ENCODE measurements at regions not wholly inside any gene's neighbourhood (a gene's known extent, or its start where the extent isn't known, plus 50 kb on each side); places are given as distances from the start of the nearest gene placed in this dataset.

- no peak for DNase-seq
- H4K20me1 ChIP-seq (ENCODE audit: insufficient read depth, low read depth, low read length), result no peaks in the 10 kb centered on the region
- no peak overlapping the region for H2AFZ ChIP-seq (ENCODE audit: low read length)
- H3K9ac ChIP-seq (ENCODE audit: low read length), result no peak overlapping the region
- no peak overlapping the region for H3K4me3 ChIP-seq (ENCODE audit: low read length)
- no peaks in the 10 kb centered on the region for H3K9me2 ChIP-seq (replicated peaks; ENCODE audit: insufficient read depth, low read length)
- H3K4me2 ChIP-seq (ENCODE audit: low read depth, low read length, poor library complexity, severe bottlenecking), result no peak overlapping the region
- H3K36me3 ChIP-seq (ENCODE audit: insufficient read depth, low read length), result no peaks in the 10 kb centered on the region
- no peaks in the 10 kb centered on the region for H3K9me3 ChIP-seq (ENCODE audit: low read length)
- no peaks in the 10 kb centered on the region for H3K4me1 ChIP-seq (ENCODE audit: low read length)
- no peaks in the 10 kb centered on the region for H3K79me2 ChIP-seq (ENCODE audit: low read length)
- no peak overlapping the region for H3K27ac ChIP-seq (ENCODE audit: low read length)
- no peaks in the 10 kb centered on the region for H3K27me3 ChIP-seq (ENCODE audit: low read length)
Observed at GRCh38 chr4:111037591-111038360, 414.9 kb upstream of the PITX2 start.

- Histone ChIP-seq H3K4me1 (ENCODE audit: low read length) (no peaks in the 10 kb centered on the region), H3K36me3 (ENCODE audit: insufficient read depth, low read length) (no peaks in the 10 kb centered on the region), H4K20me1 (ENCODE audit: insufficient read depth, low read depth, low read length) (no peaks in the 10 kb centered on the region), H2AFZ (ENCODE audit: low read length) (no peak overlapping the region), H3K4me3 (ENCODE audit: low read length) (no peak overlapping the region), H3K9me2 (replicated peaks; ENCODE audit: insufficient read depth, low read length) (0 out of 2 replicates have a peak, but pooled peaks cover 5% of the 10 kb centered on the region), H3K4me2 (ENCODE audit: low read depth, low read length, poor library complexity, severe bottlenecking) (no peak overlapping the region), H3K79me2 (ENCODE audit: low read length) (no peaks in the 10 kb centered on the region), H3K27me3 (ENCODE audit: low read length) (no peaks in the 10 kb centered on the region), H3K9ac (ENCODE audit: low read length) (no peak overlapping the region), H3K27ac (ENCODE audit: low read length) (no peak overlapping the region), H3K9me3 (ENCODE audit: low read length) (no peaks in the 10 kb centered on the region)
- no peak for DNase-seq
Observed at GRCh38 chr4:111040904-111041303, 418.0 kb upstream of the PITX2 start.

- H3K9me2 ChIP-seq (replicated peaks; ENCODE audit: insufficient read depth, low read length), result 0 out of 2 replicates have a peak, but pooled peaks cover 5% of the 10 kb centered on the region
- DNase-seq, result no peak
- H3K9me3 ChIP-seq (ENCODE audit: low read length), result no peaks in the 10 kb centered on the region
- no peak overlapping the region for H3K9ac ChIP-seq (ENCODE audit: low read length)
- H4K20me1 ChIP-seq (ENCODE audit: insufficient read depth, low read depth, low read length), result no peaks in the 10 kb centered on the region
- no peaks in the 10 kb centered on the region for H3K79me2 ChIP-seq (ENCODE audit: low read length)
- no peak overlapping the region for H3K4me2 ChIP-seq (ENCODE audit: low read depth, low read length, poor library complexity, severe bottlenecking)
- H3K27me3 ChIP-seq (ENCODE audit: low read length), result no peaks in the 10 kb centered on the region
- no peak overlapping the region for H2AFZ ChIP-seq (ENCODE audit: low read length)
- H3K4me3 ChIP-seq (ENCODE audit: low read length), result no peak overlapping the region
- H3K36me3 ChIP-seq (ENCODE audit: insufficient read depth, low read length), result no peaks in the 10 kb centered on the region
- H3K27ac ChIP-seq (ENCODE audit: low read length), result no peak overlapping the region
- H3K4me1 ChIP-seq (ENCODE audit: low read length), result no peaks in the 10 kb centered on the region
Observed at GRCh38 chr4:111043286-111043685, 420.4 kb upstream of the PITX2 start.

GRCh38 chr4:111045992-111046391, 423.1 kb upstream of the PITX2 start:
- no peak for DNase-seq
- Histone ChIP-seq H3K4me2 (ENCODE audit: low read depth, low read length, poor library complexity, severe bottlenecking) (no peak overlapping the region), H3K4me1 (ENCODE audit: low read length) (no peaks in the 10 kb centered on the region), H3K9ac (ENCODE audit: low read length) (no peak overlapping the region), H4K20me1 (ENCODE audit: insufficient read depth, low read depth, low read length) (no peaks in the 10 kb centered on the region), H3K36me3 (ENCODE audit: insufficient read depth, low read length) (no peaks in the 10 kb centered on the region), H2AFZ (ENCODE audit: low read length) (no peak overlapping the region), H3K27ac (ENCODE audit: low read length) (no peak overlapping the region), H3K4me3 (ENCODE audit: low read length) (no peak overlapping the region), H3K27me3 (ENCODE audit: low read length) (no peaks in the 10 kb centered on the region), H3K79me2 (ENCODE audit: low read length) (no peaks in the 10 kb centered on the region), H3K9me3 (ENCODE audit: low read length) (no peaks in the 10 kb centered on the region), H3K9me2 (replicated peaks; ENCODE audit: insufficient read depth, low read length) (0 out of 2 replicates have a peak, but pooled peaks cover 5% of the 10 kb centered on the region)

- Histone ChIP-seq H3K9me3 (ENCODE audit: low read length) (no peaks in the 10 kb centered on the region), H3K36me3 (ENCODE audit: insufficient read depth, low read length) (no peaks in the 10 kb centered on the region), H3K9me2 (replicated peaks; ENCODE audit: insufficient read depth, low read length) (0 out of 2 replicates have a peak, but pooled peaks cover 5% of the 10 kb centered on the region), H3K9ac (ENCODE audit: low read length) (no peak overlapping the region), H2AFZ (ENCODE audit: low read length) (no peak overlapping the region), H4K20me1 (ENCODE audit: insufficient read depth, low read depth, low read length) (no peaks in the 10 kb centered on the region), H3K4me1 (ENCODE audit: low read length) (no peaks in the 10 kb centered on the region), H3K27ac (ENCODE audit: low read length) (no peak overlapping the region), H3K27me3 (ENCODE audit: low read length) (no peaks in the 10 kb centered on the region), H3K4me2 (ENCODE audit: low read depth, low read length, poor library complexity, severe bottlenecking) (no peak overlapping the region), H3K4me3 (ENCODE audit: low read length) (no peak overlapping the region), H3K79me2 (ENCODE audit: low read length) (no peaks in the 10 kb centered on the region)
- DNase-seq, result no peak
Observed at GRCh38 chr4:111046811-111047210, 423.9 kb upstream of the PITX2 start.

- Histone ChIP-seq H2AFZ (ENCODE audit: low read length) (no peak overlapping the region), H3K79me2 (ENCODE audit: low read length) (no peaks in the 10 kb centered on the region), H3K9me2 (replicated peaks; ENCODE audit: insufficient read depth, low read length) (0 out of 2 replicates have a peak, but pooled peaks cover 5% of the 10 kb centered on the region), H3K4me2 (ENCODE audit: low read depth, low read length, poor library complexity, severe bottlenecking) (no peak overlapping the region), H3K36me3 (ENCODE audit: insufficient read depth, low read length) (no peaks in the 10 kb centered on the region), H3K4me1 (ENCODE audit: low read length) (no peaks in the 10 kb centered on the region), H4K20me1 (ENCODE audit: insufficient read depth, low read depth, low read length) (no peaks in the 10 kb centered on the region), H3K27ac (ENCODE audit: low read length) (no peak overlapping the region), H3K27me3 (ENCODE audit: low read length) (no peaks in the 10 kb centered on the region), H3K9ac (ENCODE audit: low read length) (no peak overlapping the region), H3K9me3 (ENCODE audit: low read length) (no peaks in the 10 kb centered on the region), H3K4me3 (ENCODE audit: low read length) (no peak overlapping the region)
- no peak for DNase-seq
Observed at GRCh38 chr4:111048316-111048715, 425.4 kb upstream of the PITX2 start.

- H3K79me2 ChIP-seq (ENCODE audit: low read length), result no peaks in the 10 kb centered on the region
- H3K36me3 ChIP-seq (ENCODE audit: insufficient read depth, low read length), result no peaks in the 10 kb centered on the region
Observed at GRCh38 chr4:111064342-111064993, 441.6 kb upstream of the PITX2 start.

GRCh38 chr4:111066001-111066400, 443.1 kb upstream of the PITX2 start:
- H4K20me1 ChIP-seq (ENCODE audit: insufficient read depth, low read depth, low read length), result no peaks in the 10 kb centered on the region
- no peaks in the 10 kb centered on the region for H3K4me1 ChIP-seq (ENCODE audit: low read length)
- no peaks in the 10 kb centered on the region for H3K9me2 ChIP-seq (replicated peaks; ENCODE audit: insufficient read depth, low read length)
- no peak overlapping the region for H2AFZ ChIP-seq (ENCODE audit: low read length)
- H3K27me3 ChIP-seq (ENCODE audit: low read length), result no peaks in the 10 kb centered on the region
- DNase-seq, result no peak
- no peaks in the 10 kb centered on the region for H3K36me3 ChIP-seq (ENCODE audit: insufficient read depth, low read length)
- no peaks in the 10 kb centered on the region for H3K79me2 ChIP-seq (ENCODE audit: low read length)
- H3K9ac ChIP-seq (ENCODE audit: low read length), result no peak overlapping the region
- no peak overlapping the region for H3K4me2 ChIP-seq (ENCODE audit: low read depth, low read length, poor library complexity, severe bottlenecking)
- H3K27ac ChIP-seq (ENCODE audit: low read length), result no peak overlapping the region
- no peaks in the 10 kb centered on the region for H3K9me3 ChIP-seq (ENCODE audit: low read length)
- H3K4me3 ChIP-seq (ENCODE audit: low read length), result no peak overlapping the region

More at GRCh38 chr4:111064342-111064993, 441.6 kb upstream of the PITX2 start:
- H3K4me3 ChIP-seq (ENCODE audit: low read length), result no peak overlapping the region
- H3K4me1 ChIP-seq (ENCODE audit: low read length), result no peaks in the 10 kb centered on the region
- no peaks in the 10 kb centered on the region for H3K9me3 ChIP-seq (ENCODE audit: low read length)
- no peak for DNase-seq
- no peak overlapping the region for H3K4me2 ChIP-seq (ENCODE audit: low read depth, low read length, poor library complexity, severe bottlenecking)
- no peak overlapping the region for H2AFZ ChIP-seq (ENCODE audit: low read length)
- no peak overlapping the region for H3K9ac ChIP-seq (ENCODE audit: low read length)
- no peaks in the 10 kb centered on the region for H4K20me1 ChIP-seq (ENCODE audit: insufficient read depth, low read depth, low read length)
- H3K27ac ChIP-seq (ENCODE audit: low read length), result no peak overlapping the region
- H3K27me3 ChIP-seq (ENCODE audit: low read length), result no peaks in the 10 kb centered on the region
- H3K9me2 ChIP-seq (replicated peaks; ENCODE audit: insufficient read depth, low read length), result no peaks in the 10 kb centered on the region

Measured in Karpas-422 (cell line).